Cortex of kidney (tissue), 1 donor: ENCODE measurements at regions not wholly inside any gene's neighbourhood (a gene's known extent, or its start where the extent isn't known, plus 50 kb on each side); places are given as distances from the start of the nearest gene placed in this dataset.

Source experiments
- DNase-seq: peaks from one replicate; lab custom pipeline; 2025; lab: John Stamatoyannopoulos, UW

- DNase-seq, result no peak
Measured at GRCh38 chr6:22068561-22069305, 228.1 kb downstream of the PRL start.

- no peak for DNase-seq
Measured at GRCh38 chr6:22069306-22069800, 227.5 kb downstream of the PRL start.

- no peak for DNase-seq
Measured at GRCh38 chr6:22071270-22072041, 225.4 kb downstream of the PRL start.

- DNase-seq, result no peak
Measured at GRCh38 chr6:22072949-22073348, 223.9 kb downstream of the PRL start.

GRCh38 chr6:22073516-22074198 is 223.2 kb downstream of the PRL start:
- no peak for DNase-seq

- no peak for DNase-seq
Measured at GRCh38 chr6:22078288-22078687, 218.5 kb downstream of the PRL start.

GRCh38 chr6:22078802-22079545 is 217.9 kb downstream of the PRL start:
- no peak for DNase-seq

- DNase-seq, result no peak
Measured at GRCh38 chr6:22079783-22080182, 217.1 kb downstream of the PRL start.

- DNase-seq, result no peak
Measured at GRCh38 chr6:22081709-22082108, 215.1 kb downstream of the PRL start.

- no peak for DNase-seq
Measured at GRCh38 chr6:22082218-22082617, 214.6 kb downstream of the PRL start.

- DNase-seq, result no peak
Measured at GRCh38 chr6:22083119-22083518, 213.7 kb downstream of the PRL start.

- DNase-seq, result no peak
Measured at GRCh38 chr6:22087960-22088706, 208.7 kb downstream of the PRL start.

GRCh38 chr6:22091424-22091948 is 205.3 kb downstream of the PRL start:
- no peak for DNase-seq

- no peak for DNase-seq
Measured at GRCh38 chr6:22095836-22096235, 201.0 kb downstream of the PRL start.

- DNase-seq, result no peak
Measured at GRCh38 chr6:22098601-22099031, 198.2 kb downstream of the PRL start.

GRCh38 chr6:22099231-22099630 is 197.6 kb downstream of the PRL start:
- DNase-seq, result no peak

GRCh38 chr6:22099923-22100322 is 196.9 kb downstream of the PRL start:
- DNase-seq, result no peak

GRCh38 chr6:22101163-22101562 is 195.7 kb downstream of the PRL start:
- no peak for DNase-seq

GRCh38 chr6:22102671-22103070 is 194.2 kb downstream of the PRL start:
- no peak for DNase-seq

- no peak for DNase-seq
Measured at GRCh38 chr6:22106451-22106850, 190.4 kb downstream of the PRL start.

GRCh38 chr6:22106961-22107360 is 189.9 kb downstream of the PRL start:
- DNase-seq, result no peak
